D721Med (cell line): ENCODE measurements at regions not wholly inside any gene's neighbourhood (a gene's known extent, or its start where the extent isn't known, plus 50 kb on each side); places are given as distances from the start of the nearest gene placed in this dataset.

ENCODE experiments used
- DNase-seq: peaks from one replicate; pipeline ENCODE4 v3.0.0; 2011; ENCODE audit warnings: low spot score; ENCODE audit not compliant: insufficient read length
- FAIRE-seq: peaks from 2 replicates; lab custom pipeline; 2011; peaks lifted over from hg19 to GRCh38; lab: Jason Lieb, UNC
- CTCF ChIP-seq: IDR thresholded peaks from 2 replicates; pipeline ENCODE4 v1.5.1; 2012; ENCODE audit warnings: mild to moderate bottlenecking, control low read depth; ENCODE audit not compliant: insufficient read depth; ENCODE audit errors: missing control alignments

- FAIRE-seq (no peak), DNase-seq (no peak)
- TF ChIP-seq CTCF: no peak
These were observed 236.5 kb upstream of the IL12B start for GRCh38 chr5:159566832-159567231.

DNA sequence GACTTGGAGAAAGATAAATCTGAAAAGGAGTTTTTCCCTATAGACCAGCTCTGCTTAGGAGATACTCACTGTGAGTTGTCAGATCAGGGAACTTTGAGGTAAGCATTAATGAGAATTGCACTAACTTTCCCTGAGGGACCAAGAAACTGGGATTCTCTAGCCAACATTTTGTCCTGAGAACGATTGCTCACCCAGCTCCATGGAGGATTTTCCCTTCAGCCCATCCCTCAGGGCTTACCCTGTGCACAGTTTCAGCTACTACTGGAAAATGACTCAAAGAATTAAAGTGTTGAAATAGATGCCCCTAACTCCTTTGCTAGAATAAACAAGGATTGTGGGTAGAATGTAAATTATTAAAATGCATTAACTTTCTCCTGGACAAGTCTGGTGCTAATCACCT is 237.2 kb upstream of the IL12B start:
- FAIRE-seq (no peak), DNase-seq (no peak)
- TF ChIP-seq CTCF: no peak

DNA sequence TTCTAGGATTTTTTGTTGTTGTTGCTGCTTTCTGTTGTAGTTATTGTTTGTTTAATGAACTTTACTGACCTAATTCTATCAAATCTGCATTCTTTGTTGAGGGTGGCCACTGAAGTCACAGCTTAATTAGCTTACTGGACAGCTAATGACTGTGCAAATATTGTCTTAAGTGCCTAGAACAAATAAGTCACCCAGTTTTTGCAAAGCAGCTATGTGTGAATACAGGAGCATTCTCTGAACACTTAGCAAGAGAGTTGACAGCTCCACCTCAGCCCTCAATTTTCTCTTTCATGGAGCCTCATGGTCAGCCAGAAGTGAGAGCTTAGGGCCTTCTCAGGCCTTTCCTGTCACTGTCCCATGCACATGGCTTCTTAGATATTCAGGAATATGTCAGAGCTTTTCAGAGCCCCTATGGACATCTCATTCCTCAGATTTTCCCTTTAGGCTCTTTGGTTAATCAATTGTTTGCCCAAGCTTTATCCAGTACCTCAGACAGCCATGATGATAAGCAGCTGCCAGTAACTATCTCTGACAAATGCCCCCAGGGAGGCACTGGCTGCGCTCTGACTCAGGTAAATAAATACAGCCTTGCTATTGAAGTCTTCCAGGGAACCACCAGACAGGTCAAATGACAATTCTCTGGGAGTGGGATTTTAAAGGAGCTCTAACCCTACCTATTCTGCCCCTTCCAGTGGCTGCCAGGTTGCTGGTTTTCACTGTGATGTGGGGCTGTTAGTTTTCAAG is 241.4 kb upstream of the IL12B start:
- DNase-seq (no peak), FAIRE-seq (no peak)
- no peak for TF ChIP-seq CTCF

DNA sequence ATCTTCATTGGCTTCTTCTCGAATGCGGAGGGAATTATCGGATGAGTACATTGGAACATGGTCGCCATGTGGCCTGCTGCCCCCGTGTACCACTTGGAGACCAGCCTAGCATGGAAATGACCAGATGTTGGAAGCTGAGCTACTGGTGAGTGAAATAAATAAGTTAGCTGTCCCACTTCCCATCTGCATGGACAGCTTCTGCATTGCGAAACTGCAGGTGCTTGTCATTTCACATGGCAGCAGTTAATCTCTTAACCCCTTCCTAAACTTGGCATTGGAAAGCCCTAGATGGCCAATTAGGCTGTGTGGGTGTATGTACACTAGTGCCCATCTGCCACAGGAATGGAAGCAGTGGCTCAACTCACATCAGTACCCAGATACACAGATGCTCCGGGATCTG is 246.6 kb upstream of the IL12B start:
- no peak for TF ChIP-seq CTCF
- DNase-seq (no peak), FAIRE-seq (no peak)

DNA sequence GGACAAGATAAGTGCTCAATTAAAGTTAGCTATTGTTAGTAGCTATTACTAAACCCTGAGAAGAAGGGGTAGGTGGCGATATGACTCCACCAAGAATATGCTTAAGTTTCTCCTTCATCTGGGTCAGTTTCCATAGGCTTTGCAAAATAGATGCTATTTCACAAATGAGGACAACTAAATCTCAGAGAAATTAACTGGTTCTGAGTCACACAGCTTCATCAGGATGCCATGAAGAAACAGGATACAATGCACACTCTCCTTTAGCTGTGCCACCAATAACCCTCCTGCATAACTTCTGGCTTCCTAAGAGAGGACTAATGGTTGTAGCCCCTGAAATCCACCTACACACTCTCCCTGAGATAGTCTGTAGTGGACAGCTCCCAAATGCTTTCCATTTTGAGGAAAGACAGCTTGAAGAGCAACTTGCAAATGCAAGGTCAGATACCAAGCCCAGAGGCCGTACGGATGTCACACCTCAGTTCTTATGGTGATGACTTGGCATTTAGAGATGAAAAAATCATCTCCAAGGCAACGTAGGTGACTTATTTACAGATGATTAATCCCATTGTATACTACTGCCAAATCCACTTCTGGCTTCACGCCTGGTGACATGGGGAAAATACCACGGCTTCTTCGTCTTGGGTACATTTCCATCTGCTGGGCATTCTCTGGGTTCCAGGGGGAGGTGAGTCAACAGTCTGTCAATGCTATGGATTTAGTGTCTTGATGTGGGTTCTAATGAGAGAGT is 251.4 kb upstream of the IL12B start:
- FAIRE-seq: no peak
- peak; percentile 13 for TF ChIP-seq CTCF
- DNase-seq: no peak

GRCh38 chr5:159582756-159583541 is 252.7 kb upstream of the IL12B start:
- no peak for TF ChIP-seq CTCF
- DNase-seq: no peak
- FAIRE-seq: no peak
